ENCODE measurements at regions not wholly inside any gene's neighbourhood (a gene's known extent, or its start where the extent isn't known, plus 50 kb on each side); places are given as distances from the start of the nearest gene placed in this dataset.

DNA sequence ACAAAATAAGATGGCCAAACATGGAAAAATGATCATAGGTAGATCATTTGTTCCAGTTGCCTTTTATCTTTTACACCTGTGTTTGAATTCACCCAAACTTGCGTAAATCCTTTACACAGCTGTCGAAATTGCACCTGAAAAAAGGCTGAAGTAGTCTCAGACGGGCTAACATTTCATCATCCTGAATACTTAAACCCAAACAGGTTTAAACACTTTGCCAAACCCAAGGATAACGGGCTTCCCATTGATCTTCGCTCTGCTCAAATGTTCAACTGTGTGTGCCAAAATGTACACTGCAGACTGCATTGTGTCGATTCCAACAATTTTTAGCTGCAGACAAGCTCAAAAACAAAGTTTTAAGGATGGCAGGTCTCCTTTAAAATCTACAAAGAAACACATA, 288.7 kb upstream of the DDHD1 start:
- no peak for TF ChIP-seq POLR2A (IDR thresholded peaks at IDR 0.05; ENCODE audit: low read depth, low read length)
- no peak for TF ChIP-seq TAF1 (IDR thresholded peaks at IDR 0.05; ENCODE audit: low read depth, low read length)
- no peak for TF ChIP-seq PAX5 (IDR thresholded peaks at IDR 0.05; ENCODE audit: insufficient read depth, low read length, severe bottlenecking)
